ENCODE measurements at regions not wholly inside any gene's neighbourhood (a gene's known extent, or its start where the extent isn't known, plus 50 kb on each side); places are given as distances from the start of the nearest gene placed in this dataset.

DNA sequence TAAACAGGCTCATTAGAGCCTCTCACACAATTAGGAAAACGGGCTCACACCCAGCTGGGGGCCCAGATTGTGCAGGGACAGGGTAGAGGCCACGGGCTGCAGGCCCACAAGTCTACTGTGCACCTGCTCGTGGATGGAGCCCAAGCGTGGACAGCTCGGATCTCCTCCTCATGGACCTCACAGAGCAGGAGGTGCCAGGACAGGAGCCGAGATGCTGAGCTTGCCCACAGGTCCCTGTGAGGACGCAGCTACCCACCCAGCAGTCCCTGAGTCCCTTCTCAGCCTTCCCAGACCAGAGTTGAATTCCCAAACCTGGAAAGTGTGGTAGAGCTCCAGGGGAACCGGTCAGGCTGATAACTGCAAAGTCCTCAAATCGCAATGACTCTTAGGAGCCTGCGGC lies 70.6 kb upstream of the OLFM1 start:
- TF ChIP-seq, protein P1, sequence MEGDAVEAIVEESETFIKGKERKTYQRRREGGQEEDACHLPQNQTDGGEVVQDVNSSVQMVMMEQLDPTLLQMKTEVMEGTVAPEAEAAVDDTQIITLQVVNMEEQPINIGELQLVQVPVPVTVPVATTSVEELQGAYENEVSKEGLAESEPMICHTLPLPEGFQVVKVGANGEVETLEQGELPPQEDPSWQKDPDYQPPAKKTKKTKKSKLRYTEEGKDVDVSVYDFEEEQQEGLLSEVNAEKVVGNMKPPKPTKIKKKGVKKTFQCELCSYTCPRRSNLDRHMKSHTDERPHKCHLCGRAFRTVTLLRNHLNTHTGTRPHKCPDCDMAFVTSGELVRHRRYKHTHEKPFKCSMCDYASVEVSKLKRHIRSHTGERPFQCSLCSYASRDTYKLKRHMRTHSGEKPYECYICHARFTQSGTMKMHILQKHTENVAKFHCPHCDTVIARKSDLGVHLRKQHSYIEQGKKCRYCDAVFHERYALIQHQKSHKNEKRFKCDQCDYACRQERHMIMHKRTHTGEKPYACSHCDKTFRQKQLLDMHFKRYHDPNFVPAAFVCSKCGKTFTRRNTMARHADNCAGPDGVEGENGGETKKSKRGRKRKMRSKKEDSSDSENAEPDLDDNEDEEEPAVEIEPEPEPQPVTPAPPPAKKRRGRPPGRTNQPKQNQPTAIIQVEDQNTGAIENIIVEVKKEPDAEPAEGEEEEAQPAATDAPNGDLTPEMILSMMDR (IDR thresholded peaks at IDR 0.05; ENCODE audit: insufficient read depth, low read depth, low read length) = no peak
- no peak overlapping the region for H3K4me3 ChIP-seq (ENCODE audit: low read depth, low read length)
- no peak for DNase-seq (ENCODE audit: low read depth)

DNA sequence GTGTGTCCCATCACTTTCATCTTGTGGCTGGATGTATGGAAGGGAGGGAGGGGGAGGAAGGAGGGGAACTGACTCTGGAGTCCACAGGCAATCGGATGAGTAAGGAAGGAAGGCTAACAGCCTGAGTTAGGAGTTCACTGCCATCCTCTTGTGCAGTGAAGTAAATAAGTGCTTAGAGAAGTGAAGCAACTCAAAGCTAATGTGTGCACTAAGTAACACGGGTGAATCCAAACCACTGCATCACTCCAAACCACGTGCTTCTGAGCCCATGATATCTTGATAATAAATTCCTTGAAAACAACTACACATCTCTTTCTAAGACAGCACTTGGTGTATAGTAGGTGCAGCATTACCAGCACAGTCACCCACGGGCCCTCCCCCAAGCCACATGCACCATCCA lies 69.6 kb upstream of the OLFM1 start:
- no peak for DNase-seq (ENCODE audit: low read depth)
- H3K4me3 ChIP-seq (ENCODE audit: low read depth, low read length) = no peak overlapping the region
- TF ChIP-seq, protein P1 (IDR thresholded peaks at IDR 0.05; ENCODE audit: insufficient read depth, low read depth, low read length) = no peak

DNA sequence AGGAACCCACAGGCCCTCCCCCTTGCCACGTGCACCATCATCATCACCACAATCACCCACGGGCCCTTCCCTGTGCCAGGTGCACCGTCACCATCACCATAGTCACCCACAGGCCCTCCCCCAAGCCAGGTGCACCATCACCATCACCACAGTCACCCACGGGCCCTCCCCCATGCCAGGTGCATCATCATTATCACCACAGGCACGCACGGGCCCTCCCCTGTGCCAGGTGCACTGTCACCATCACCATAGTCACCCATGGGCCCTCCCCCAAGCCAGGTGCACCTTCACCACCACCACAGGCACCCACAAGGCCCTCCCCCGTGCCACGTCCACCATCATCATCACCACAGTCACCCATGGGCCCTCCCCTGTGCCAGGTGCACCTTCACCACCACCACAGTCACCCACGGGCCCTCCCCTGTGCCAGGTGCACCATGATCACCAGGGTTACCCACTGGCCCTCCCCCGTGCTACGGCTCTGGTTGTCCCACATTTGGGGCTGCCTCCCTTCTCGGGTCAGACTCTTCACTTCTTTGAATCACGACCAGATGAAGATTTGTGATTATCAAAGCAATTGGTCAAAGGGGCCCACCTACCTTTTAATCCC lies 69.1 kb upstream of the OLFM1 start:
- TF ChIP-seq, protein P1 (IDR thresholded peaks at IDR 0.05; ENCODE audit: insufficient read depth, low read depth, low read length) = no peak
- DNase-seq (ENCODE audit: low read depth) = no peak

DNA sequence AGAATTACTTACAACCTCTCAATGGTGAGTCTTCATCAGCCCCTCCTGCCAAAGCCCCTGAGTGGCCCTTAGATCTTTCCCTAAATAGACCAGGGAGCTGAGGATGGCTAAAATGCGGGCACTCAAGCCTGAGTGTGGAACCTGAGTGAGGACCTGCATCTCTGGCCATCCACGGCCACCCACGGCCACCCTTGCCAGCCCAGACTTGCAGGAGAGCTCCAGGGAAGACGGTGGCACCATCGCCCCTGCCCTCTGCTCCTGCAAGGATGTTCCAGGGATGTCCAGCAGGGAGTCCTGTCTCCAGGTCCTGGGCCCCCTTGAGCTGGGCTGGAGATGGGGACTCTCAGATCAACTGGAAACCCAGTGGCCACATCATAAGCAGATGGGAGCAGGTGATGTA lies 68.2 kb upstream of the OLFM1 start:
- no peak for DNase-seq (ENCODE audit: low read depth)
- no peak overlapping the region for H3K4me3 ChIP-seq (ENCODE audit: low read depth, low read length)
- TF ChIP-seq, protein P1 (IDR thresholded peaks at IDR 0.05; ENCODE audit: insufficient read depth, low read depth, low read length) = no peak

More for the DNA sequence above, 69.1 kb upstream of the OLFM1 start:
- H3K4me3 ChIP-seq (ENCODE audit: low read depth, low read length) = no peak overlapping the region

DNA sequence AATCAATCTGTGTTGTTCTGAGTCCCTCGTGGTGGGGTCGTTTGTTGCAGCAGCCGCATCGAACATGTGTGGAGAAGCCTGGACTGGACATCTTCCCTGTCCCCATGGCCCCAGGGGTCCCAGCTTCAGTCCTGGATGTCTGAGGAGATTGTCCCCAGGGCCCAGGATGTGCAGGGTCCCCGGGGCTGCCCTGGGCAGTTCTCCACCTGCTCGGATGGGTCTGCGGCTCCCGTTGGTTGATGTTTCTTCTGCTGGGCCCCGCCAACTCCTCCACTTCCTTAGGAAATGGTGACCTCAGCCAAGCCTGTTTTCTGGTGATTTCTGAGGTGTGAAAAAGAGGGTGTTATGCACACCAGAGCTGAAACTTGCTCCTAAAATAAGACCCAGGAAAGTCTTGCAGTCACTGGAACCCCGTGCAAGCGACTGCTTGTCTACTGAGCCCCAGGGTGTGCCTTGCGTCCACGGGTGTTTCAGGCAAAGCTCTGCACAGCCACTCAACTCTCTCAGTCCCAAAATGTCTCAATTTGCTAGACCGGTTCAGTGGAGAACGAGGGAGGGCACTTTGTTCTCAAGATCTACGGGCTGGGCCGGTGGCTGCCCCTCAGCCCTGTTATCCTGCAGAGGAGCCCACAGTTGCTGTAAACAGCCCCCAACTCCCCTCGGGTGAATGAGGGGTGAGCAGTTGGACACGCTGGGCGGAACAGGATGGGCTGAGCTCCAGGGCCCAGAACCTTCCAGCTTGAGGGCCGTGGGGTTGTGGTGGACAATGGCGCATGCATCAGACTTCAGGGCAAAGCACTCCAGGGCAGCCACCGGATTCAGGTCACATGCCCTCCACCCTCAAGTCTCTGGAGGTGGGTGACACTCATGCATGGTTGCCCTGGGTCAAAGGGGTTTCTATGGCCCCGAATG lies 66.7 kb upstream of the OLFM1 start:
- TF ChIP-seq, protein P1 (IDR thresholded peaks at IDR 0.05; ENCODE audit: insufficient read depth, low read depth, low read length) = no peak
- no peak for DNase-seq (ENCODE audit: low read depth)
- H3K4me3 ChIP-seq (ENCODE audit: low read depth, low read length) = no peak overlapping the region

DNA sequence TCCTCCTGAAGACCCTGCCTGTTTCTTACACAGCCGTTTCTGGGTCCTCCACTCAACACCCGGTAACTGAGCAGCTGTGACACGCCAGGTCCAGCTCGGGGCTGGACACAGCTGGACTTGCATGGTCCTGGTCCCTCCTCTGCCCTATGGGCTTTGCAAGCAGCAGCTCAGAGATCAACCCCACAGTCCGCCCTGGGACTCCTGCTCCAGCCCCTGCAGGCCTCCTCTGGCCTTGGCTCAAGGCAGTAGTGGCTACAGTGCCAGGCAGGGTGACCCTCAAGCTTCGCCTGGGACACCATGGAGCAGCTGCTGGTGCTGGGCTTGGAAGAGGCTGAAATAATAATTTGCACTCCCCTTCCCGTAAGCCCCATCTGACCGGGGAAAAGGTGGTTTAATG lies 66.1 kb upstream of the OLFM1 start:
- H3K4me3 ChIP-seq (ENCODE audit: low read depth, low read length) = no peak overlapping the region
- TF ChIP-seq, protein P1 (IDR thresholded peaks at IDR 0.05; ENCODE audit: insufficient read depth, low read depth, low read length) = no peak
- DNase-seq (ENCODE audit: low read depth) = no peak

All from fibroblast of villous mesenchyme (primary cell).